HEK293 (cell line): ENCODE measurements at regions not wholly inside any gene's neighbourhood (a gene's known extent, or its start where the extent isn't known, plus 50 kb on each side); places are given as distances from the start of the nearest gene placed in this dataset.

ENCODE experiments used
- CTCF ChIA-PET: fragments of 350-600 bp; formaldehyde crosslinking; extraction: SDS; loops from one replicate; lab custom pipeline; 2021; ENCODE audit warnings: antibody characterized with exemption; lab: Yijun Ruan, JAX
- POLR2A ChIA-PET: fragments of 300-600 bp; formaldehyde crosslinking; extraction: SDS; loops from one replicate; lab custom pipeline; 2020; ENCODE audit warnings: antibody characterized with exemption, inconsistent platforms; lab: Yijun Ruan, JAX
- H3K27ac ChIP-seq: fragments of 200-500 bp; sonication (Bioruptor generic); 2 replicates; pipeline ENCODE4 v1.5.1; 2014; ENCODE audit warnings: low read depth, low read length, control low read depth, inconsistent platforms; ENCODE audit errors: extremely low read depth
- H3K36me3 ChIP-seq, 2 experiments: fragments of 200-500 bp in 1 of 2; sonication (Bioruptor generic) in 1 of 2; 1 replicate in 1 of 2; 2 replicates in 1 of 2; pipeline ENCODE4 v1.5.1; 2014 to 2017; ENCODE audit warnings: inconsistent platforms in 2 of 2, low read length in 2 of 2; ENCODE audit not compliant: control insufficient read depth in 2 of 2, insufficient read depth in 1 of 2
- H3K4me1 ChIP-seq: fragments of 200-500 bp; sonication (Bioruptor generic); 2 replicates; pipeline ENCODE4 v1.5.1; 2014; ENCODE audit warnings: mild to moderate bottlenecking, low read length, inconsistent platforms; ENCODE audit not compliant: control insufficient read depth, insufficient read depth
- H3K4me3 ChIP-seq: 2 replicates; pipeline ENCODE4 v1.5.1; 2011; ENCODE audit warnings: low read depth, mild to moderate bottlenecking, control low read depth, low read length, moderate library complexity
- H3K9me3 ChIP-seq: fragments of 200-500 bp; sonication (Bioruptor generic); 2 replicates; pipeline ENCODE4 v1.5.1; 2014; ENCODE audit warnings: low read depth, low read length, inconsistent platforms; ENCODE audit not compliant: control insufficient read depth, insufficient read depth
- GLIS1 ChIP-seq: fragments of 450-650 bp; formaldehyde crosslinking; IDR thresholded peaks from 2 replicates; pipeline ENCODE4 v1.5.1; 2016; ENCODE audit warnings: missing biosample characterization, missing genetic modification characterization
- IKZF3 ChIP-seq: fragments of 450-650 bp; IDR thresholded peaks from 2 replicates; pipeline ENCODE4 v1.5.0; 2018; ENCODE audit warnings: missing biosample characterization, mild to moderate bottlenecking, missing genetic modification characterization, moderate library complexity
- KLF1 ChIP-seq: fragments of 450-650 bp; formaldehyde crosslinking; IDR thresholded peaks from 2 replicates; pipeline ENCODE4 v1.5.1; 2016; ENCODE audit warnings: missing biosample characterization, missing genetic modification characterization
- SETDB1 ChIP-seq: IDR thresholded peaks from one replicate; pipeline ENCODE4 v1.6.1; 2017; ENCODE audit warnings: mild to moderate bottlenecking, low read length, moderate library complexity, mixed read lengths; ENCODE audit not compliant: insufficient read length
- SP3 ChIP-seq: fragments of 450-650 bp; formaldehyde crosslinking; IDR thresholded peaks from 2 replicates; pipeline ENCODE4 v1.5.1; 2016; ENCODE audit warnings: missing biosample characterization, missing genetic modification characterization
- TCF7L2 ChIP-seq: IDR thresholded peaks from 2 replicates; pipeline ENCODE4 v1.6.1; 2011; ENCODE audit warnings: low read depth, mild to moderate bottlenecking, inconsistent platforms, low read length, moderate library complexity, borderline replicate concordance
- ZBTB17 ChIP-seq: fragments of 450-650 bp; formaldehyde crosslinking; IDR thresholded peaks from 2 replicates; pipeline ENCODE4 v1.5.1; 2016; ENCODE audit warnings: missing biosample characterization, missing genetic modification characterization
- ZFP37 ChIP-seq: fragments of 450-650 bp; formaldehyde crosslinking; IDR thresholded peaks from 2 replicates; pipeline ENCODE4 v1.5.1; 2016; ENCODE audit warnings: missing biosample characterization, missing genetic modification characterization
- ZIC2 ChIP-seq: fragments of 450-650 bp; formaldehyde crosslinking; IDR thresholded peaks from 2 replicates; pipeline ENCODE4 v1.5.1; 2016; ENCODE audit warnings: missing biosample characterization, missing genetic modification characterization
- ZNF157 ChIP-seq: fragments of 450-650 bp; formaldehyde crosslinking; IDR thresholded peaks from 2 replicates; pipeline ENCODE4 v1.5.1; 2016; ENCODE audit warnings: missing biosample characterization, missing genetic modification characterization
- ZNF169 ChIP-seq: fragments of 450-650 bp; formaldehyde crosslinking; IDR thresholded peaks from 2 replicates; pipeline ENCODE4 v1.5.1; 2016; ENCODE audit warnings: missing biosample characterization, missing genetic modification characterization
- ZNF211 ChIP-seq: fragments of 450-650 bp; formaldehyde crosslinking; IDR thresholded peaks from 2 replicates; pipeline ENCODE4 v1.5.1; 2016; ENCODE audit warnings: low read depth, missing biosample characterization, missing genetic modification characterization
- ZNF221 ChIP-seq: fragments of 450-650 bp; formaldehyde crosslinking; IDR thresholded peaks from 2 replicates; pipeline ENCODE4 v1.5.1; 2017; ENCODE audit warnings: missing biosample characterization, missing genetic modification characterization, borderline replicate concordance
- ZNF24 ChIP-seq: fragments of 450-650 bp; formaldehyde crosslinking; IDR thresholded peaks from 2 replicates; pipeline ENCODE4 v1.5.1; 2016; ENCODE audit warnings: missing biosample characterization, missing genetic modification characterization
- ZNF292 ChIP-seq: fragments of 450-650 bp; formaldehyde crosslinking; IDR thresholded peaks from 2 replicates; pipeline ENCODE4 v1.5.1; 2016; ENCODE audit warnings: low read depth, missing biosample characterization, missing genetic modification characterization, borderline replicate concordance
- ZNF350 ChIP-seq: fragments of 450-650 bp; formaldehyde crosslinking; IDR thresholded peaks from 2 replicates; pipeline ENCODE4 v1.5.0; 2017; ENCODE audit warnings: missing biosample characterization, mild to moderate bottlenecking, missing genetic modification characterization
- ZNF426 ChIP-seq: fragments of 450-650 bp; formaldehyde crosslinking; IDR thresholded peaks from 2 replicates; pipeline ENCODE4 v1.5.1; 2017; ENCODE audit warnings: missing biosample characterization, missing genetic modification characterization, mild to moderate bottlenecking, inconsistent platforms, moderate library complexity
- ZNF529 ChIP-seq: fragments of 450-650 bp; formaldehyde crosslinking; IDR thresholded peaks from 2 replicates; pipeline ENCODE4 v1.5.1; 2017; ENCODE audit warnings: missing genetic modification characterization, missing biosample characterization; ENCODE audit not compliant: insufficient replicate concordance
- ZNF549 ChIP-seq: fragments of 450-650 bp; IDR thresholded peaks from 2 replicates; pipeline ENCODE4 v1.5.1; 2018; ENCODE audit warnings: missing biosample characterization, missing genetic modification characterization, mild to moderate bottlenecking, inconsistent platforms, moderate library complexity
- ZNF555 ChIP-seq: fragments of 450-650 bp; formaldehyde crosslinking; conservative IDR thresholded peaks from 2 replicates; pipeline ENCODE4 v1.5.1; 2017; ENCODE audit warnings: missing biosample characterization, mild to moderate bottlenecking, missing genetic modification characterization, inconsistent platforms
- ZNF623 ChIP-seq: fragments of 450-650 bp; formaldehyde crosslinking; IDR thresholded peaks from 2 replicates; pipeline ENCODE4 v1.5.1; 2016; ENCODE audit warnings: missing biosample characterization, missing genetic modification characterization
- ZNF624 ChIP-seq: fragments of 450-650 bp; formaldehyde crosslinking; IDR thresholded peaks from 2 replicates; pipeline ENCODE4 v1.5.1; 2017; ENCODE audit warnings: missing biosample characterization, missing genetic modification characterization
- ZNF670 ChIP-seq: fragments of 450-650 bp; formaldehyde crosslinking; IDR thresholded peaks from 2 replicates; pipeline ENCODE4 v1.5.1; 2016; ENCODE audit warnings: missing biosample characterization, missing genetic modification characterization, low read depth
- ZNF692 ChIP-seq: fragments of 450-650 bp; formaldehyde crosslinking; IDR thresholded peaks from 2 replicates; pipeline ENCODE4 v1.5.1; 2016; ENCODE audit warnings: missing biosample characterization, missing genetic modification characterization
- ZNF76 ChIP-seq: fragments of 450-650 bp; formaldehyde crosslinking; IDR thresholded peaks from 2 replicates; pipeline ENCODE4; 2016; ENCODE audit warnings: low read depth, missing biosample characterization, missing genetic modification characterization, borderline replicate concordance
- TF ChIP-seq, protein P1 (sequence below): fragments of 450-650 bp; formaldehyde crosslinking; IDR thresholded peaks from 2 replicates; pipeline ENCODE4 v1.5.1; 2016; ENCODE audit warnings: missing biosample characterization, missing genetic modification characterization
- TF ChIP-seq, protein P2 (sequence below): fragments of 450-650 bp; formaldehyde crosslinking; IDR thresholded peaks from 2 replicates; pipeline ENCODE4 v1.5.1; 2016; ENCODE audit warnings: missing biosample characterization, missing genetic modification characterization

- TF ChIP-seq ZNF221 (tag by site-specific recombination) (no peak), ZNF292 (tag by site-specific recombination) (no peak)
Measured at GRCh38 chr16:65418435-65418834, 296.6 kb upstream of the CDH11 start (continued).

DNA sequence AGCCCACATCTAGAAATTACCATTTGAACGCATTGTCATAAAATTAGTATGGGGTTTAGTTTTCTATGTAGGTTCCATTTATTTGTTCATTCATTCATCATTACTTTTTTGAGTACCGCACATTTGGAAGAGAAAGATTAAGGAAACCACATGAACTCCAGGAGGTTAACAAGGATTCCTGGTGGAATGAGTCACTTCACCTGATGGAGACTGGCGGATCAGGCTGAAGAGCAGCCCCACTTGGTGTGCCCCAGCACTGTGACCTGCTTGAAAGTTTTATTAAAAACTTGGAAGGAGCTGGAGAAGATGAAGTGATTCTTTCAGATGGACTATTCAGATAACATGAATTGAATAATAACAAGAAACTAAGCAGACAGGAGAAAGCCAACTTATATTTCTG, 293.6 kb upstream of the CDH11 start:
- no peak for TF ChIP-seq ZNF670
- TF ChIP-seq, protein P1, sequence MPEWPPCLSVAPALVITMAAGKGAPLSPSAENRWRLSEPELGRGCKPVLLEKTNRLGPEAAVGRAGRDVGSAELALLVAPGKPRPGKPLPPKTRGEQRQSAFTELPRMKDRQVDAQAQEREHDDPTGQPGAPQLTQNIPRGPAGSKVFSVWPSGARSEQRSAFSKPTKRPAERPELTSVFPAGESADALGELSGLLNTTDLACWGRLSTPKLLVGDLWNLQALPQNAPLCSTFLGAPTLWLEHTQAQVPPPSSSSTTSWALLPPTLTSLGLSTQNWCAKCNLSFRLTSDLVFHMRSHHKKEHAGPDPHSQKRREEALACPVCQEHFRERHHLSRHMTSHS (tag by site-specific recombination), result no peak
- TF ChIP-seq ZFP37 (tag by site-specific recombination), result no peak
- TF ChIP-seq TCF7L2, result no peak
- TF ChIP-seq ZNF692, result no peak
- POLR2A ChIA-PET, result no interaction called here
- H3K4me1 ChIP-seq, result peaks cover 4% of the 10 kb centered on the region

GRCh38 chr16:65414284-65414984, 292.6 kb upstream of the CDH11 start:
- CTCF ChIA-PET, result interaction anchor here (0.7 kb wide), 1 partner anchor 1278 kb away, joined by 3 read pairs; no protein-coding TSS in a partner anchor
- POLR2A ChIA-PET, result interaction anchor here (1.4 kb wide), 1 partner anchor 293 kb away, joined by 4 read pairs; no protein-coding TSS in a partner anchor

More for the DNA sequence above, 293.6 kb upstream of the CDH11 start:
- no peaks in the 10 kb centered on the region for H3K9me3 ChIP-seq
- no peak overlapping the region for H3K27ac ChIP-seq
- H3K4me3 ChIP-seq, result no peak overlapping the region
- no peaks in the 10 kb centered on the region for H3K36me3 ChIP-seq
- CTCF ChIA-PET, result no interaction called here

GRCh38 chr16:65413861-65414260, 292.0 kb upstream of the CDH11 start:
- peaks cover 4% of the 10 kb centered on the region for H3K4me1 ChIP-seq
- H3K36me3 ChIP-seq, result no peaks in the 10 kb centered on the region
- POLR2A ChIA-PET, result interaction anchor here (1.4 kb wide), 1 partner anchor 293 kb away, joined by 4 read pairs; no protein-coding TSS in a partner anchor
- CTCF ChIA-PET, result interaction anchor here (0.7 kb wide), 1 partner anchor 1279 kb away, joined by 3 read pairs; no protein-coding TSS in a partner anchor
- no peak overlapping the region for H3K4me3 ChIP-seq
- no peak overlapping the region for H3K27ac ChIP-seq
- no peaks in the 10 kb centered on the region for H3K9me3 ChIP-seq
- no peak for TF ChIP-seq ZNF426
- TF ChIP-seq ZBTB17 (tag by site-specific recombination), result no peak
- TF ChIP-seq ZNF350, result no peak
- TF ChIP-seq ZFP37 (tag by site-specific recombination), result no peak
- no peak for TF ChIP-seq ZIC2 (tag by site-specific recombination)
- no peak for TF ChIP-seq ZNF624 (tag by site-specific recombination)
- TF ChIP-seq ZNF169, result no peak
- TF ChIP-seq, protein P2, sequence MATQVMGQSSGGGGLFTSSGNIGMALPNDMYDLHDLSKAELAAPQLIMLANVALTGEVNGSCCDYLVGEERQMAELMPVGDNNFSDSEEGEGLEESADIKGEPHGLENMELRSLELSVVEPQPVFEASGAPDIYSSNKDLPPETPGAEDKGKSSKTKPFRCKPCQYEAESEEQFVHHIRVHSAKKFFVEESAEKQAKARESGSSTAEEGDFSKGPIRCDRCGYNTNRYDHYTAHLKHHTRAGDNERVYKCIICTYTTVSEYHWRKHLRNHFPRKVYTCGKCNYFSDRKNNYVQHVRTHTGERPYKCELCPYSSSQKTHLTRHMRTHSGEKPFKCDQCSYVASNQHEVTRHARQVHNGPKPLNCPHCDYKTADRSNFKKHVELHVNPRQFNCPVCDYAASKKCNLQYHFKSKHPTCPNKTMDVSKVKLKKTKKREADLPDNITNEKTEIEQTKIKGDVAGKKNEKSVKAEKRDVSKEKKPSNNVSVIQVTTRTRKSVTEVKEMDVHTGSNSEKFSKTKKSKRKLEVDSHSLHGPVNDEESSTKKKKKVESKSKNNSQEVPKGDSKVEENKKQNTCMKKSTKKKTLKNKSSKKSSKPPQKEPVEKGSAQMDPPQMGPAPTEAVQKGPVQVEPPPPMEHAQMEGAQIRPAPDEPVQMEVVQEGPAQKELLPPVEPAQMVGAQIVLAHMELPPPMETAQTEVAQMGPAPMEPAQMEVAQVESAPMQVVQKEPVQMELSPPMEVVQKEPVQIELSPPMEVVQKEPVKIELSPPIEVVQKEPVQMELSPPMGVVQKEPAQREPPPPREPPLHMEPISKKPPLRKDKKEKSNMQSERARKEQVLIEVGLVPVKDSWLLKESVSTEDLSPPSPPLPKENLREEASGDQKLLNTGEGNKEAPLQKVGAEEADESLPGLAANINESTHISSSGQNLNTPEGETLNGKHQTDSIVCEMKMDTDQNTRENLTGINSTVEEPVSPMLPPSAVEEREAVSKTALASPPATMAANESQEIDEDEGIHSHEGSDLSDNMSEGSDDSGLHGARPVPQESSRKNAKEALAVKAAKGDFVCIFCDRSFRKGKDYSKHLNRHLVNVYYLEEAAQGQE, result no peak
- no peak for TF ChIP-seq SETDB1
- no peak for TF ChIP-seq GLIS1 (tag by site-specific recombination)

More at GRCh38 chr16:65414284-65414984, 292.6 kb upstream of the CDH11 start:
- Histone ChIP-seq H3K4me1 (peaks cover 4% of the 10 kb centered on the region), H3K36me3 (no peaks in the 10 kb centered on the region), H3K9me3 (no peaks in the 10 kb centered on the region), H3K4me3 (no peak overlapping the region), H3K27ac (no peak overlapping the region)
- no peak for TF ChIP-seq IKZF3 (tag by site-specific recombination)
- no peak for TF ChIP-seq ZNF555 (tag by site-specific recombination)
- TF ChIP-seq ZNF529, result no peak
- no peak for TF ChIP-seq ZNF157 (tag by site-specific recombination)
- TF ChIP-seq SP3 (tag by site-specific recombination), result no peak
- TF ChIP-seq ZNF623 (tag by site-specific recombination), result no peak
- TF ChIP-seq ZNF76, result no peak
- no peak for TF ChIP-seq ZNF549 (tag by site-specific recombination)
- no peak for TF ChIP-seq ZNF211 (tag by site-specific recombination)
- no peak for TF ChIP-seq ZNF24 (tag by site-specific recombination)
- no peak for TF ChIP-seq KLF1 (tag by site-specific recombination)
